Memory B cell (primary cell): ENCODE measurements at regions not wholly inside any gene's neighbourhood (a gene's known extent, or its start where the extent isn't known, plus 50 kb on each side); places are given as distances from the start of the nearest gene placed in this dataset.

Experiments
- ATAC-seq: fragments of 150-1000 bp; cut with Tn5 transposase; 2 replicates; pipeline ENCODE4 v1.10.0; 2021; ENCODE audit warnings: low read depth, mild to moderate bottlenecking, moderate library complexity
- DNase-seq, 2 donors: peaks; one replicate each; pipeline ENCODE4 v3.0.0; 2022; ENCODE audit warnings: low spot score in 2 of 2
- H3K27ac Mint-ChIP-seq: one replicate; pipeline ENCODE4 v1.8.0; 2022; ENCODE audit warnings: mild to moderate bottlenecking, moderate library complexity, mixed read lengths
- H3K27me3 Mint-ChIP-seq: one replicate; pipeline ENCODE4 v1.8.0; 2022; ENCODE audit warnings: mixed read lengths
- H3K36me3 Mint-ChIP-seq: one replicate; pipeline ENCODE4 v1.8.0; 2022; ENCODE audit warnings: mild to moderate bottlenecking, mixed read lengths
- H3K4me1 Mint-ChIP-seq: one replicate; pipeline ENCODE4 v1.8.0; 2022; ENCODE audit warnings: mixed read lengths
- H3K4me3 Mint-ChIP-seq: one replicate; pipeline ENCODE4 v1.8.0; 2022; ENCODE audit warnings: mild to moderate bottlenecking, moderate library complexity, mixed read lengths
- H3K9me3 Mint-ChIP-seq: one replicate; pipeline ENCODE4 v1.8.0; 2022; ENCODE audit warnings: mixed read lengths

GRCh38 chr5:34499001-34499734 is 157.0 kb upstream of the RAI14 start:
- Mint-ChIP-seq H3K4me3 (peak overlapping the region; percentile 37), H3K36me3 (no peaks in the 10 kb centered on the region), H3K4me1 (peaks cover 16% of the 10 kb centered on the region), H3K9me3 (no peaks in the 10 kb centered on the region), H3K27me3 (peaks cover 5% of the 10 kb centered on the region), H3K27ac (peak overlapping the region; percentile 17)
- DNase-seq = no peak
- peak; percentile 86 for ATAC-seq

- ATAC-seq (no peak), DNase-seq (no peak)
- Mint-ChIP-seq H3K27ac (no peak overlapping the region), H3K9me3 (no peaks in the 10 kb centered on the region), H3K27me3 (peaks cover 6% of the 10 kb centered on the region), H3K4me1 (peaks cover 16% of the 10 kb centered on the region), H3K4me3 (peak overlapping the region; percentile 18), H3K36me3 (peaks cover under 1% of the 10 kb centered on the region)
Measured at GRCh38 chr5:34500236-34500847, 155.8 kb upstream of the RAI14 start.

- ATAC-seq = no peak
- no peak overlapping the region for H3K4me3 Mint-ChIP-seq
- no peaks in the 10 kb centered on the region for H3K9me3 Mint-ChIP-seq
- H3K4me1 Mint-ChIP-seq = peaks cover 16% of the 10 kb centered on the region
- H3K27me3 Mint-ChIP-seq = peaks cover 6% of the 10 kb centered on the region
- peaks cover 2% of the 10 kb centered on the region for H3K36me3 Mint-ChIP-seq
- DNase-seq = no peak
- no peak overlapping the region for H3K27ac Mint-ChIP-seq
Measured at GRCh38 chr5:34501016-34501415, 155.1 kb upstream of the RAI14 start.

GRCh38 chr5:34501840-34502239 is 154.3 kb upstream of the RAI14 start:
- Mint-ChIP-seq H3K27me3 (peaks cover 6% of the 10 kb centered on the region), H3K27ac (no peak overlapping the region), H3K36me3 (peaks cover 2% of the 10 kb centered on the region), H3K9me3 (no peaks in the 10 kb centered on the region), H3K4me3 (no peak overlapping the region), H3K4me1 (peaks cover 16% of the 10 kb centered on the region)
- no peak for ATAC-seq
- no peak for DNase-seq

GRCh38 chr5:34502581-34502980 is 153.5 kb upstream of the RAI14 start:
- Mint-ChIP-seq H3K4me3 (no peak overlapping the region), H3K9me3 (no peaks in the 10 kb centered on the region), H3K27me3 (peaks cover 6% of the 10 kb centered on the region), H3K27ac (no peak overlapping the region), H3K36me3 (peaks cover 2% of the 10 kb centered on the region), H3K4me1 (peaks cover 16% of the 10 kb centered on the region)
- DNase-seq (no peak), ATAC-seq (no peak)

- Mint-ChIP-seq H3K9me3 (no peaks in the 10 kb centered on the region), H3K4me1 (peaks cover 14% of the 10 kb centered on the region), H3K27ac (no peak overlapping the region), H3K36me3 (peaks cover 2% of the 10 kb centered on the region), H3K4me3 (no peak overlapping the region), H3K27me3 (peaks cover 9% of the 10 kb centered on the region)
- DNase-seq (no peak), ATAC-seq (no peak)
Measured at GRCh38 chr5:34503379-34504253, 152.5 kb upstream of the RAI14 start.

- DNase-seq (no peak), ATAC-seq (no peak)
- H3K27me3 Mint-ChIP-seq = peaks cover 10% of the 10 kb centered on the region
- H3K4me3 Mint-ChIP-seq = no peak overlapping the region
- H3K9me3 Mint-ChIP-seq = no peaks in the 10 kb centered on the region
- H3K27ac Mint-ChIP-seq = peak overlapping the region; percentile 28
- peaks cover 5% of the 10 kb centered on the region for H3K4me1 Mint-ChIP-seq
- H3K36me3 Mint-ChIP-seq = peaks cover 2% of the 10 kb centered on the region
Measured at GRCh38 chr5:34504967-34505366, 151.2 kb upstream of the RAI14 start.

- ATAC-seq = no peak
- no peaks in the 10 kb centered on the region for H3K4me1 Mint-ChIP-seq
- no peak overlapping the region for H3K27ac Mint-ChIP-seq
- no peak for DNase-seq
- peaks cover 10% of the 10 kb centered on the region for H3K27me3 Mint-ChIP-seq
- H3K36me3 Mint-ChIP-seq = peaks cover 2% of the 10 kb centered on the region
- no peak overlapping the region for H3K4me3 Mint-ChIP-seq
- H3K9me3 Mint-ChIP-seq = no peaks in the 10 kb centered on the region
Measured at GRCh38 chr5:34505731-34506130, 150.4 kb upstream of the RAI14 start.

GRCh38 chr5:34507933-34508332 is 148.2 kb upstream of the RAI14 start:
- no peak overlapping the region for H3K4me3 Mint-ChIP-seq
- DNase-seq (no peak), ATAC-seq (no peak)
- no peaks in the 10 kb centered on the region for H3K9me3 Mint-ChIP-seq
- peaks cover 9% of the 10 kb centered on the region for H3K27me3 Mint-ChIP-seq
- H3K36me3 Mint-ChIP-seq = peaks cover 2% of the 10 kb centered on the region
- H3K4me1 Mint-ChIP-seq = no peaks in the 10 kb centered on the region
- H3K27ac Mint-ChIP-seq = no peak overlapping the region

- ATAC-seq (no peak), DNase-seq (no peak)
- Mint-ChIP-seq H3K36me3 (peaks cover 2% of the 10 kb centered on the region), H3K4me1 (no peaks in the 10 kb centered on the region), H3K4me3 (no peak overlapping the region), H3K9me3 (no peaks in the 10 kb centered on the region), H3K27me3 (peaks cover 9% of the 10 kb centered on the region), H3K27ac (no peak overlapping the region)
Measured at GRCh38 chr5:34509392-34509791, 146.7 kb upstream of the RAI14 start.

- H3K4me3 Mint-ChIP-seq = no peak overlapping the region
- no peak for ATAC-seq
- no peaks in the 10 kb centered on the region for H3K9me3 Mint-ChIP-seq
- H3K4me1 Mint-ChIP-seq = no peaks in the 10 kb centered on the region
- peaks cover 9% of the 10 kb centered on the region for H3K27me3 Mint-ChIP-seq
- no peak overlapping the region for H3K27ac Mint-ChIP-seq
- no peak for DNase-seq
- H3K36me3 Mint-ChIP-seq = peaks cover 2% of the 10 kb centered on the region
Measured at GRCh38 chr5:34510002-34510401, 146.1 kb upstream of the RAI14 start.

- no peaks in the 10 kb centered on the region for H3K9me3 Mint-ChIP-seq
- peaks cover 6% of the 10 kb centered on the region for H3K27me3 Mint-ChIP-seq
- no peak overlapping the region for H3K4me3 Mint-ChIP-seq
- ATAC-seq (no peak), DNase-seq (no peak)
- no peaks in the 10 kb centered on the region for H3K4me1 Mint-ChIP-seq
- H3K36me3 Mint-ChIP-seq = no peaks in the 10 kb centered on the region
- H3K27ac Mint-ChIP-seq = no peak overlapping the region
Measured at GRCh38 chr5:34511063-34511462, 145.1 kb upstream of the RAI14 start.

- DNase-seq (no peak), ATAC-seq (no peak)
- Mint-ChIP-seq H3K4me1 (no peaks in the 10 kb centered on the region), H3K27ac (no peak overlapping the region), H3K4me3 (no peak overlapping the region), H3K9me3 (no peaks in the 10 kb centered on the region), H3K36me3 (no peaks in the 10 kb centered on the region), H3K27me3 (peaks cover 7% of the 10 kb centered on the region)
Measured at GRCh38 chr5:34511481-34511880, 144.6 kb upstream of the RAI14 start.

GRCh38 chr5:34511915-34512314 is 144.2 kb upstream of the RAI14 start:
- ATAC-seq = no peak

More at GRCh38 chr5:34511915-34512314, 144.2 kb upstream of the RAI14 start:
- DNase-seq = no peak
- Mint-ChIP-seq H3K4me3 (no peak overlapping the region), H3K27ac (peak overlapping the region; percentile 4), H3K4me1 (no peaks in the 10 kb centered on the region), H3K27me3 (peaks cover 10% of the 10 kb centered on the region), H3K36me3 (no peaks in the 10 kb centered on the region), H3K9me3 (no peaks in the 10 kb centered on the region)
